ENCODE measurements at regions not wholly inside any gene's neighbourhood (a gene's known extent, or its start where the extent isn't known, plus 50 kb on each side); places are given as distances from the start of the nearest gene placed in this dataset.

DNA sequence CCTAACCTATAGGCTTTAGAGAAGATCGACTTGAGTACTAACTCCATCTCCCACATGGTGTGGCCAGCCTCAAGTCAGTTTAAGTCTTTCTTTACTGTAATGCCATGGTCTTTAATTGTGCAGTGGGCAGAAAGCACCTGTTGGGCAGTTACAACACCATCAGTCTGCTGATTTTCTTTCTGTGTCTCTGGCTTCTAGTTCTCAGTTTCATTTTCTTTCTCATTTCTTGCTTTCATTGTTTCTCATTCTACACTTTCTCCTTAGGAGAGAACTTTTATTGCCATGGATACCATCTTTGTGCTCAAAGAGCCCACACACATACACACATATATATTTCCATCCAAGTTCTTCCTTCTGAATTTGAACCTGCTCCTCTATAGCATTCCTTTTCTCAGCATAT lies 96.1 kb upstream of the SLC16A7 start:
- TF ChIP-seq, protein P1, sequence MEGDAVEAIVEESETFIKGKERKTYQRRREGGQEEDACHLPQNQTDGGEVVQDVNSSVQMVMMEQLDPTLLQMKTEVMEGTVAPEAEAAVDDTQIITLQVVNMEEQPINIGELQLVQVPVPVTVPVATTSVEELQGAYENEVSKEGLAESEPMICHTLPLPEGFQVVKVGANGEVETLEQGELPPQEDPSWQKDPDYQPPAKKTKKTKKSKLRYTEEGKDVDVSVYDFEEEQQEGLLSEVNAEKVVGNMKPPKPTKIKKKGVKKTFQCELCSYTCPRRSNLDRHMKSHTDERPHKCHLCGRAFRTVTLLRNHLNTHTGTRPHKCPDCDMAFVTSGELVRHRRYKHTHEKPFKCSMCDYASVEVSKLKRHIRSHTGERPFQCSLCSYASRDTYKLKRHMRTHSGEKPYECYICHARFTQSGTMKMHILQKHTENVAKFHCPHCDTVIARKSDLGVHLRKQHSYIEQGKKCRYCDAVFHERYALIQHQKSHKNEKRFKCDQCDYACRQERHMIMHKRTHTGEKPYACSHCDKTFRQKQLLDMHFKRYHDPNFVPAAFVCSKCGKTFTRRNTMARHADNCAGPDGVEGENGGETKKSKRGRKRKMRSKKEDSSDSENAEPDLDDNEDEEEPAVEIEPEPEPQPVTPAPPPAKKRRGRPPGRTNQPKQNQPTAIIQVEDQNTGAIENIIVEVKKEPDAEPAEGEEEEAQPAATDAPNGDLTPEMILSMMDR (IDR thresholded peaks at IDR 0.05; ENCODE audit: low read length): no peak
- no peak for TF ChIP-seq EZH2 (optimal IDR thresholded peaks at IDR 0.05; ENCODE audit: low read depth, low read length)

All from MM.1S (cell line).